Hippocampal formation (tissue), 2 donors: ENCODE measurements at regions not wholly inside any gene's neighbourhood (a gene's known extent, or its start where the extent isn't known, plus 50 kb on each side); places are given as distances from the start of the nearest gene placed in this dataset.

Source experiments
- DNase-seq, 2 donors: peaks; one replicate each; lab custom pipeline; 2025; lab: John Stamatoyannopoulos, UW

DNA sequence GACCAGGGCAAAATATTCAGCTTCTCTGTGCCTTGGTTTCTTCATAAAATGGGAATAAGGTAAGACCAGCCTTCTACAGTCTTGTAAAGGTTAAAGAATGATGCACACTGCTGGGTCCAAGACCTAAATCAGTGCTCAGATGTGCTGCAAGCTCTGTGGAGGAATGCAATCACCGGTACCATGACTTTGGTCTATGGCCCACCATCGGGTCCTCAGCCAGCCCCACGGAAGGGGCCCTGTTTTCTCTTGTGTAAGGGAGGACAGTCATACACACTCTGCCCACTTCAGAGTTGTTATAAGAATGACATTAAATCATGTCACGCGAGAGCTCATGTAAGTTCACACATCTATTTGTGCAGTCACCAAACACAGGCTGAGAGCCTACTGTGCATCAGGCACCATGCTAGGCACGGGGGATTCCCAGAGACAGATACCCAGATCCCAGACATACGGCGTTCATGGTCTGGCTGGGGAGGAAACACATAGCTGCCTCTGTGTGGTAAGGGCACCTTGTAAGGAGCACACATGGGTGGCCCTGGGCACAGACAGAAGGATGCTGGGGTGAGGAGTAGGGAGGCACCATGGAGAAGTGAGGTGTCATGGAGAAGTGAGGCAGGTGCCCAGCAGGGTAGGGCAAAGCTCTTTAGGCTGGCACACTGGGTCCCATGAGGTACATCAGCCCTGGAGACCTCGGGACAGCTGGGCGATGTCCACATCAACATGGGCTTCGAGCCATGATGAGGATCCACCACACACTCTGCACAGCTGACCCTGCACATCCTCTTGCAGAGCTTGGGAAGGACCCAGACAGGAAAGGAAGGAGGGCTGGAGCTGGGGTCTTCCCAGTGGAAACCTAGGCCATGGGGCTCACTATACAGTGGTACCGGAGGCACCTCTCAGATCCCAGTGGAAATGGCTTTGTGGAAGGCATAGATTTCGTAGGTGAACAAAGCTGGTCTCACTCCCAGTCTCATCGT, 190.4 kb upstream of the DIO3 start:
- no peak for DNase-seq

DNA sequence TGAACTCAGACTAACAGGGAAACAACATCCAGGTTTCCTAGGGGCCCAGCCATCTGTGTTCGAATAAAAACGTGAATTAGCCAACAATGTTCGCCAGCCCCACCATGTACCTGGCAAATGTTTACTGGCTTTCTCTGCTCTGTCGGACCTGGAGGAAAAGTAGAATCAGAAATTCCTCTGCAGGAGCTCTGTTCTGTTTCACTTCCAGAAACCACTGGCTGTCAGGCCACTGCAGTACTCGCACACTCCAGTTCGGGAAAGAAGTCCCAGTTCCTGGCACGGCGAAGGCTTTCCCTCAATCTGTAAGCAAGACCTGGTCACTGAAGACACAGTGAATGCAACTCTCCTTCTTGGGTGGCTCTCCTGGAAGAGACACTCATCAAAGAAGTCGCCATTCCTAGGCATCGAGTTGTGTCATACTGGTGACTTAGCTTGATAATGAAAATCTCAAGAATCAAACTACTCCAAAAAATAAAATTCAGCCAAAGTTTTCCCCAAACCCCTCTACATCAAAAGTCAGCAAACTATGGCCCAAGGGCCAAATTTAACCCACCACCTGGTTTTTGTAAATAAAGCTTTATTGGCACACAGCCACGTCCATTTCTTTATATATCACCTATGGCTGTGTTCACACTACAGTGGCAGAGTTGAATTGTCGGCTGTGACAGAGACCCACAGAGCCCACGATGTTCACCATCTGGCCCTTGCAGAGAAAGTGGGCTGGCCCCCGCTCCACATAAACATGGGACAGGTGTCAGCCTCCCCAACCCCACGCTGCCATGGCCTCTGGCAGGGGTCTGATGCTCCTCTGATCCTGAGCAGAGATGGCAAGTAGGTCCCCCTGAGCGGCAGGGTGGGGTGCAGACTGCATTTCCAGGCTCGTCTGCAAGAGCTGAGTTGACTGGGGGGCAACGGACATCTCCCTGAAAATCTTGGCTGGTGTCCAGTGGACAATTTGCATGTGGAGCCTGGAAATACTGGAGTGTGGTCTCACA, 189.2 kb upstream of the DIO3 start:
- no peak for DNase-seq

DNA sequence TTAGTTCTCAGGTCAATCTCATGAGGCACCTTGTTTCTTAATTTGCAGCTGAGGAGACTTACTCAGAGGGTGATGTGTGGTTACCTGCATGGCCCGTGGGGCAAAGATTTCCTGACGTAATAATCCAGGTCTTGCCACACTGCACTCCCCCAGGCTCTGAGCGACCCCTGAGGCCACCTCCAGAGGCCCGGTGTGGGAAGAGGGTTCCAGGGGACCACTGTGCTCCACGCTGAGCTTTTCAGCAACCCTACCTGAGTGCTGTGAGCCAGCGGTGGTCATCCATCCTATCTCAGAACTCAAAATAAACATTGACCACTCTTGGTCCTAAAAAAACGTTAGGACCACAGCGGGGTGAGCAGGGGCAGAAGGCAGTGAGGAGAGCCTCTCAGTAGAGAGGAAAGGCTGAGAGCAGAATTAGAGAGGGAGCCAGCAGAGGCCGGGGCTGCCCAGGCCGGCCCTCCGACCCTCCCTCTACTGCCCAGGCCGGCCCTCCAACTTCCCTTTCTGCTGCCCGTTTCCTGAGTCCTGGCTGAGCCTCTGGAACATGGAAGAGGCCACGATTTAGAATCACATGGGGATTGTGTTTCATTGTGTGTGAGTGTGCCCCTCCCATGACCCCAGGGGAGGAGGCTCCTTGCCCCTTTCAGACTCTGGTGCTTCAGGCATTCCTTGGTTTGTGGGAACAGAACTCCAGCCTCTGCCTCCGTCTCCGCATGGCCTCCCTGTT, 188.2 kb upstream of the DIO3 start:
- DNase-seq = no peak

DNA sequence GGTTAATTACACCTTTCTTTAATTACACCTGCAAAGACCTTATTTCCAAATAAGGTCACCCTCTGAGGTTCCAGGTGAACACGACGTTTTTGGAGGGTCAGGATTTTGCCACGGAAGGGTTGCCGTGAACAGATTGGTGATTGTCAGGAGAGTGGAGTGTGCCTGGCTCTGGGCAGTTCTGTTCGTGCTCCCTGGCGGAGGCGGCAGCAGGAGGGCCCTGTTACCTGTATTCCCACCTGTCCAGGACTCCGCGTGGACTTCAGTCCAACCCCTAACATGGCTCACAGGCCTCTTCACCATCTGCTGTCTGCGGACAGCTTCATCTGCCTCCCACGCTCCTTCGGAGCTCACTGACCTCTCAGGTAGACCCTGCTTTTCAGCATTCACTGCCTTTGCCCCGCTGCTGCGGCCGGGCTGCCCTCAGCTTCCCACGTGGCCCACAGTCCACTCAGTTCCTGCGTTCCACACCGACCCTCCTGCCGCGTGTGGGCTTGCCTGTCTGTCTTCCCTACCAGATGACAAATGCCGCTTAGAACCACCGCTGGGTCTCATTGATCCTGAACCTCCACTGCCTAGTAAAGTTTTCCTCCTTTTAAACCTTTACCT, 187.5 kb upstream of the DIO3 start:
- DNase-seq = no peak

DNA sequence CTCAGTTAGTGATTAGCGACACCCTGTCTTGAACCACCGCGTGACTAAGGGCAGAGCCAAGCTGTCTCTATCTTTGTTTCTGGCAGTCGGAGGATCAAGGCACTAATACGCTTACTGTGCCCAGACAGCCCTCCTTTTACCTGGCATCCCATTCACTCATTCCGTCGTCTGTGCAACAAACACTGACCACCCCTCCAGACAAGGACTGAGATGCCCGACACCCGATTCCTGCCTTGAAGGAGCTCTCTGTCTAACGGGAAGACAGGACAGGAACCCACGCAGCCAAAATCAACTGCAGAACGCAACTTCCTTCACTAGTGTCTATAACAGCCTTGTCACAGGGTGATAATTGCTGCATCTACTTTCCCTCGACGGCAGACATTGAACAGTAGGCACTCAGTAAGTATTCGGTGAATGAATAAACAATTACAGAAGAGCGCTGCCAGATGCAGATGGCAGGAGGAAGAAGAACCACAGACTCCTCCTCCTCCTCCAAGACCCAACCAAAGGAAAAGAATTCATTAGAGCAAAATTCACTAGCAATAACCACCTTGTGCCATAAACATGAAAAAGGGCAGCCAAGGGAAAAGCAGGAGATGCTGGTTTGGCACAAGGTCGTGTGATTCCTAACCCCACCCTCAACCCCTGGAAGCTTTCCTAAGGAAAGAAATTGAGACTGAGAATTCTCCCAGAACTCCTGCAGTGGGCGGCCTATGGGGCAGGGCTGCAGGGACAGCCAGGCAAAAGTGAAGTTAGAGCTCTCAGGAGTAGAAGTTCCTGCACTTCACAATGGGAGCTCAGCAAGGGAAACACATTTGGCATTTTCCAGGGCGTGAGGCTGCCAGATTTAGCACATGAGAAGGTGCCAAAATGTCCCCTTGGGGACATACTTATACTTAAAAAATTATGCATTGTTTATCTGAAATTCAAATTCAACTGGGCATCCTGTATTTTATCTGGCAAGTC, 186.6 kb upstream of the DIO3 start:
- DNase-seq = no peak

DNA sequence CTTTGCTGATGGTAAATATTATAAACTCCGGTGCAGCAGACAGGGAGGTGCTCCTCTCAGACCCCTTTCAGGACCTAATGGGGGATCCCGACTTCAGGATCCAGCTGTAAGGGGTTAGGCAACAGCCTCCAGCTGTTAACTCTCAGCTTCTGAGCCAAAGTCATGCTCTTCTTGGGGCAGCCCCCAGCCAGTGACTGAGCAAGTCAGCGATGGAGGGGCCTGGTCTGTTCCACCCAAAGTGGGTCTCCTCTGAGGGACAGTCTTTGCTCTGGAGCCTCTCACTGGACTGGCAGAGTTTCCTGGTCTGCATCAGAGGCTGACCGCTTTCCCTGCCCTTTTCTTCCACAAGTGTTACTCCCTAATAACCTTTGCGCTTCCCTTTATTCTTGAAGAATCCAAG, 184.2 kb upstream of the DIO3 start:
- DNase-seq = no peak

DNA sequence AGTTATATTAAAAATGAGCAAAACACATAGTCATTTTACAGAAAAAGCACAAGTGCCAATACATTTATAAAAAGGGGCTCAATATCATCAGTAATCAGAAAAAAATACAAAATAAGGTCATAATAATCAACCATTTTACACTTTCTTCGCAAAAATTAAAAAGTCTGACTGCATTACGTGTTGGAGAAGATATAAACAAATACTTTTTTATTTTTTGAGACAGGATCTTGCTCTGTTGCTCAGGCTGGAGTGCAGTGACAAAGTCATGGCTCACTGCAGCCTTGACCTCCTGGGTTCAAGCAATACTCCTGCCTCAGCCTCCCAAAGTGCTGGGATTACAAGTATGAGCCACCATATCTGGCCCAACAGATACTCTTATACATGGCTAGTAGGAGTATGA, 181.5 kb upstream of the DIO3 start:
- DNase-seq = no peak

DNA sequence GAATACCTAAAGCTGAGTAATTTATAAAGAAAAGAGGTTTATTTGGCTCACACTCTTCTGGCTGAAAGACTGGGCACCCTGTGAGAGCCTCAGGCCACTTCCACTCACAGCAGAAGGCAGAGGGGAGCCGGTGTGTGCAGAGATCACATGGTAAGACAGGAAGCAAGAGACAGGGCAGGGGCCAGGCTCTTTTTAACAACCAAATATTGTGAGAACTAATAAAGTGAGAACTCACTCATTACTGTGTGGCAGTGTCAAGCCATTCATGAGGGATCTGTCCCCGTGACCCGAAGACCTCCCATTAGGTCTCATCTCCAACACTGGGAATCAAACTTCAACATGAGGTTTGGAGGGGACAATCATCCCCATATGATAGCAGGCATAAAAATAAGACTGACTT, 180.8 kb upstream of the DIO3 start:
- DNase-seq = no peak

DNA sequence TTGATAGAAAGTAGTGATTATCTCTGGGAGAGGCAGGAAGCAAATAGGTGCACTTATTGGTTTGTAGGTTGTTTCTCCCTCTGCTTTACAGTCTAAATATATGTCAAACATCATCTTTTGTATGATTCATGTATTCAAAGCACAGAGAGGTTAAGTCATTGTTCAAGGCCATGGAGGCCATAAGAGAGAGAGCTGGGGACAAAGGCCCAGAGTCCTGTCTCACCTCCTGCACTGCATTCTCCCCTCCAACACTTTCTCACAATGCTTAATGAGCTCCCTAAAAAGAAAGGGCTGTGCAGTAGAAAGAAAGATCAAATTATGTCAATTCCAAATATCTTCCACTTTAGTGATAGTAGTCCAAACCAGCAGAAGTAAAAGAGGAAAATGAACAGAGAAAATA, 180.4 kb upstream of the DIO3 start:
- DNase-seq = no peak

DNA sequence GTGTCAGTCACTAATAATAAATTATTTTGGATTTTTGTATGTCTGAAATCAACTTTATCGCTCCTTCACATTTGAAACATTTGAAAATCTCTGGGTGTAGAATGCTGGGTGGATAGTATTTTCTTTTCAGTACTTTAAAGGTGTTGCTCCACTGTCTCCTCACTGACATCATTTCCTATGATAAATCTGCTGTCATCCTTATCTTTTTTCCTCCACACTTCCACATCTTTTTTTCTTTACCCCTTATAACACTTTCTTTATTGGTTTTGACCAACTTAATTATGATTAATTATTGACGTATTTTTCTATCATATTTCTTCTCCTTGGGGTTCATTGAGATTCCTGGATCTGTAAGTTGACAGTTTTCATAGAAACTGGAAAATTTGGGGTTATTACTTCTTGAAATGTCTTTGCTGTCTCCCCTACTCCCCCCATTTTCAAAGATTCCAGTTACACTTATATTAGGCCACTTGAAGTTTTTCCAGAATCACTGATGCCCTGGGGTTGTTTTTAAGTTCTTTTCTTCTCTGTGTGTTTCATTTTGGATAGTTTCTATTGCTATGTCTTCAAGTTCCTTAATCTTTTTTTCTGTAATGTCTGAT, 177.5 kb upstream of the DIO3 start:
- no peak for DNase-seq

DNA sequence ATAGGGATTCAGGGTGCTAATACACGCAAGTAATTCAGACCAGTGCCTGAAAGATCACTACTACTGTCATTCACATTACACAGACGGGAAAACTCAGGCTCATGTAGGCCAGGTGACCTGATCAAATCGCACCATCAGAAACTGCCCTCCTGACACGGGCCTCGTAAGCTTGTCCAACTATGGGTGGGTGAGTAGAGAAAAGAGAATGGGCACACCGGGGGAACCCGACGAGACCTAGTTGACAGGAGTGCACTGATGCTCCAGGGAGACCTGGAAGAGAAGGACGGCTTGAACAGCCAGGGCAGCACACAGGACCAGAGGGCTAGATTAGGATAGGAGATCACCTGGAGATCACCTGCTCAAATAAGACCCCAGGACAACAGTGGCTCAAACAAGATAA, 166.9 kb upstream of the DIO3 start:
- no peak for DNase-seq

DNA sequence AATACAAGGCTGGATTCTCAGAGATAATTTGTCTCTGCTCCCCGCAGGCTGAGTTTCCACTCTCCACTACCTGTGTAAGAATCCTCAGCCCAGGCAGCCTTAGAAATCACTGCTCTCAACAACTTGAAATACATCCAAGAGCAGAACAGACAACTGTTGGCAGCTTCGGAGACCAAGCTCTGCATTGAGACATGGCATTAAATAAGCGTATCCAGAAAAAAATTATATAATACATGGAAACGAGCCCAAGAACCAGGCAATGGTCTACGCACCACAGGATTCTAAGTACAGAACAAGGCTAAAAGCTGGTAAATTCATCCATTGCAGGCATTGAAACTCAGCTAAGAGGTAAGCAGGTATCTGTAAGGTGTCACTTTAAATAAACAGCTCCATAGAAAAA, 165.5 kb upstream of the DIO3 start:
- DNase-seq = no peak

DNA sequence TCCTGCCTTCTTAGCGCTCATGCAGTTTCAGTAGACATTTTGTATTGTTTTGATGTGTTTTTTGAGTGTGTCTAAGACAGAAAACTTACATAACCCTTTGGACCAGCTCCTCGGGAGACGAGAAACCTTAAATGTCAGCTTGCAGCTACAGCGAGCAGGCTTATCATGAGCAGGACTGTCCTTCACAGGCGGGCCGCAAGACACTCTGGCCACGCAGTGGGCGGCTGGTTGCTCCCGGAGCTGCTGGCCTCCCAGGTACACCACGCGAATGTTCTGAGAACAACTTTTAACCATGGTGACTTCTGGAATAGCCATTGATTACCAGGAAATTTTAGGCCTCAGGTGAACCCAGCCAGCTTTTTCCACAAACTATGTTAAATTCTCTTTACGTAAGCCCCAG, 164.1 kb upstream of the DIO3 start:
- no peak for DNase-seq

DNA sequence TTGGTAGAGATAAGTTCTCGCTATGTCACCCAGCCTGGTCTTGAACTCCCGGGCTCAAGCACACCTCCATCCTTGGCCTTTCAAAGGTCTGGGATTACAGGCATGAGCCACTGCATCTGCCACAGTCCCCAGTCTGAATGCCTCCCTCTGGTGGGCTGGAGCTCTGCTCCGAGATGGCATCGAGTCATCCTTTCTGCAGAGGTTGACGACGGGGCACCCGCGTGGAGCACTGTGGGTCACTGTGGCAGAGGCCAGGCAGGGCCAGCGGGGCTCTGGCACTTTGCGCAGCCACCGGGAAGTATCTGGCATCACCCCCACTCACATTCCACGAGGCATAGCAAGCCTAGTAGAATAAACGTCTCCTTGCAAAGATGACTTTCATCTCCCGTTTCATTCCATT, 163.3 kb upstream of the DIO3 start:
- no peak for DNase-seq

DNA sequence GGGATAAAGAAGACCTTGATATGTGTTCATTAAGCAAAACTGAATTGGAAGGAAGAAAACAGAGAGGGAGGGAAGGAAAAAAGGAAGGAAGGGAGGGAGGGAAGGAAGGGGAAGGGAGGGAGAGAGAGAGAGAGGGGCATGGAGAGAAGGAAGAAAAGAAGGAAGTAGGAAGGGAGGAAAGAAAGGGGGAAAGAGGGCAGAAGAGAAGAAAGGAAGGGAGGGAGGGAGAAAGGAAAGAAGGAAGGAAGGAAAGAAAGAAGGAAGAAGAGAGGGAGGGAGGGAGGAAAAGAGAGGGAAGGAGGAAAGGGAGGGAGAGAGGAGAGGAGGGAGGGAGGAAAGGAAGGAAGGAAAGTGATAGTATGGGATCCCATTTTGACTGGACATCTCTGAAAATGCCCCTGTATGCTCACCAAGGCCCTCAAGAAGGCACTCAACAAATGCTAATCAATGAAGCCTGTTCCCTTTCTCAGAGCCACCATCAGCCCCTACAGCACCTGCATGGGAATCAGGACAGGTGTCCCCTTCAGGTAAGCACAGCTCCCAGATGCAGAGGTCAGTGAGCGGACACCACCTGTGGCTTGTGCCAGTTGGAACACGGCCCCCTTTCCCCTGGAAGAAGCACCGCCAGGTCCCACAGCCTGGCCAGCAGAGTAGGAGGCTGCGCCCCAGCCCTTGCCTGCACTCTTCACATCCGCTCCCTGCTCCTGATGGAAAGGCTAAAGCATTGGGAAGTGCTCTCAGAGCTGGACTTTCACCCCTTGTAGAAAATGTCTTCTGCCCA, 161.4 kb upstream of the DIO3 start:
- DNase-seq = no peak

DNA sequence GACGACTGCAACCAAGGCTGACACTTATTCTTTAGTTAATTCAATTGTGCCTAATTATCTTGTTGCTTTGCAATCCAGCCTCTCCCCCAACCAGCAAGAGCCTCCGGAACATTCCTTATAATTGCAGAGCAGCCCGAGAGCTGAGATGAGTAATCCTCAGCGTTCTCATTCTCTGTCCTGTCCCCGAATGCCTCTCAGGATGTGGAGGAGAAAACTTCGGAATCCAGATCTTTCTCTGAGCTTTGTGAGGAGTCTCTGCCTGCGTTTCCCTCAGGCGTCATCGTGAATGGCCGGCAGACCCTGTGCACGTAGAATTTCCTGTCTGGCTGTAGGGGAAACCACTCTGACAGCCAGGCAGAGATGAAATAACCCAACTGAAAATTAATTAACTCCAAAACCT, 160.5 kb upstream of the DIO3 start:
- no peak for DNase-seq

DNA sequence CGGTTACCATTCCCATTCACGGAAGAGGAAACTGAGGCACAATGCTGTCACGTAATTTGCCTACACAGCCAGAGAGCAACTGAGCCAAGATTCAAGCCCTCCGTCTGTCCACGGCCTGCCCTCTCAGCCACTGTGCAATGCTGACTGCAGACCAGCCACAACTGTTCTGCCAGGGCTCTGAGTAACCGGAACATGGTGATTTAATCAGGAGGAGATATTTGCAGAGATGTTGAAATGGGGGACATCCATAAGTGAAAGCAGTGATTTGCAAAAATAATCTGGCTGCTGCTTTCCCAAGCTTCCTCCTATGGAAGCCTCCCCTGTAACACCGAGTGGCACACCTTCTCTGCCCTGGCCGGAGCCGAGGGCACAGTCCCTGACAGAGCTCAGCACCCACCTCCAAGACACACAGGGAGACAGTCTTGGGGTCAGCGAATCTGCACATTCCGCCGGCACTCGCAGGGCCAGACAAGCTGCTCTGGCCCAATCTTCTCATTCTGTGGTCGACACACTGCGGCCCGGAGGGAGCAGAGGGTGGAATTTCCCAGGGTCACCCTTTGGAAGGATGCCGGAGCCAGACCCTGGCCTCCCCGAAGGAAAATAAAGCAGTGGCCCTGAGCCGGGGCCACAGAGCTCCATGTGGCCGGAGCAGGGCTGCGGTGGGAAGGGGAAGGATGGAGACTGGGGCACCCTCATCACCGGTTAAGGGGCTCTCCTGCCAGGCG, 158.2 kb upstream of the DIO3 start:
- DNase-seq = no peak

DNA sequence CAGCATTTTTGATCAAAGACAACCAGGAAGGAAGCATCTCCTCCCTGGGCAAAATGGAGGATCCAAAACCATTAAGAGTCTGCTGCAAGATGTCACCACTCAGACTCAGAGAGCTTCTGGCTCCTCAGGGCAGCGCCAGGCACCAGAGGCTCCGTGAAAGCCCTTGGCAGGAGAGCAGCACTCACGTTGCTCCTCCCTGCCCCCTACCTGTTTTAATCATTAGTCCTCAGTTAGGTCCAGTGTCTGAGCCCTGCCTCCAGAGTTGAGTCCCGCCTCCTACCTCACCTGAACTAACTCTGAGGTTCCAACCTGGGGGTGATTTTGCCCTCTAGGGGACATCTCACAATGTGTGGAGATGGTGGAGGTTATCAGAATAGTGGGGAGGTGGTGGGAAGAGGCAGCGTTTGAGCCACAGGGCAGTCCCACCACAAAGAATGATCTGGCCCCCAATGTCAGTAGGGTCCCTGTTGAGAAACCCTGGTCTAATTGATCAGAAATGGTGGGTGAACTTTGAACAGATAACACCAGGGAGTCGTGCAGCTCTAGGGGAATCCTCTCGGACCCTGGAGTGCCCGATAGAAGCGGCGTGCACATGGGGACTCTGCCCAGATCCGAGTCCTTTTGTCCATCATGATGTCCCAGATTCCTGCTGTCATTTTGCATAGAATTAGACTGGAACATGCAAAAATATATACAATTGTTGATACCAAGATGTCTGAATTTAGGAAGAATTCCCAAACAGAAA, 156.7 kb upstream of the DIO3 start:
- DNase-seq = no peak
